Gastroesophageal sphincter (tissue), 3 donors: ENCODE measurements at regions not wholly inside any gene's neighbourhood (a gene's known extent, or its start where the extent isn't known, plus 50 kb on each side); places are given as distances from the start of the nearest gene placed in this dataset.

Experiments used
- POLR2A ChIP-seq, 2 donors: fragments of 450-650 bp; IDR thresholded peaks; one replicate each; pipeline ENCODE4 v1.6.1; 2017; ENCODE audit warnings: antibody characterized with exemption in 2 of 2, mild to moderate bottlenecking in 2 of 2, moderate library complexity in 1 of 2
- POLR2AphosphoS5 ChIP-seq: sonication (generic); formaldehyde crosslinking; IDR thresholded peaks from one replicate; pipeline ENCODE4 v1.6.1; 2017; ENCODE audit warnings: antibody characterized with exemption
- TF ChIP-seq, protein P1 (sequence below), 4 experiments: fragments of 200-600 bp in 2 of 4; fragments of 450-650 bp in 2 of 4; sonication (generic) in 1 of 4; IDR thresholded peaks; one replicate each; pipeline ENCODE4 v1.5.1; 2017 to 2019; ENCODE audit warnings: antibody characterized with exemption in 4 of 4, mild to moderate bottlenecking in 2 of 4, moderate library complexity in 2 of 4

DNA sequence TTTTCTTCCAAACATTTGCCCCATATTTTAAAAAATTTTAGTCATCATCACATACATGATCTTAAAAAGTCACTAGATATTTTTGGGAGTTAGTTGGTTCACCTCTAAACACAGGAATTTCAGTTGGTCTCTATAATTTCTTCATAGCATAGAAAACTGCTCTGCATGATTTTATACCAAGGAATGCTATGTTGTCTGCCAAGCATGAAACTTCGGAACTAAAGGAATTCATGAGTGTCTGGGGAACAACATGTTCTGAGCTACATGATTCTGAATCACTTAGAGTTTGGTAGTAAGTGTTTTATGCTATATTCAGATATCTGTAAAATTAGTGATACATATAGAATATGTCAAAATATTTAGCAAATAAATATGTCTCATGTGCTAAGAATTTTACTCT is 957.8 kb downstream of the GATA3 start:
- TF ChIP-seq, protein P1, sequence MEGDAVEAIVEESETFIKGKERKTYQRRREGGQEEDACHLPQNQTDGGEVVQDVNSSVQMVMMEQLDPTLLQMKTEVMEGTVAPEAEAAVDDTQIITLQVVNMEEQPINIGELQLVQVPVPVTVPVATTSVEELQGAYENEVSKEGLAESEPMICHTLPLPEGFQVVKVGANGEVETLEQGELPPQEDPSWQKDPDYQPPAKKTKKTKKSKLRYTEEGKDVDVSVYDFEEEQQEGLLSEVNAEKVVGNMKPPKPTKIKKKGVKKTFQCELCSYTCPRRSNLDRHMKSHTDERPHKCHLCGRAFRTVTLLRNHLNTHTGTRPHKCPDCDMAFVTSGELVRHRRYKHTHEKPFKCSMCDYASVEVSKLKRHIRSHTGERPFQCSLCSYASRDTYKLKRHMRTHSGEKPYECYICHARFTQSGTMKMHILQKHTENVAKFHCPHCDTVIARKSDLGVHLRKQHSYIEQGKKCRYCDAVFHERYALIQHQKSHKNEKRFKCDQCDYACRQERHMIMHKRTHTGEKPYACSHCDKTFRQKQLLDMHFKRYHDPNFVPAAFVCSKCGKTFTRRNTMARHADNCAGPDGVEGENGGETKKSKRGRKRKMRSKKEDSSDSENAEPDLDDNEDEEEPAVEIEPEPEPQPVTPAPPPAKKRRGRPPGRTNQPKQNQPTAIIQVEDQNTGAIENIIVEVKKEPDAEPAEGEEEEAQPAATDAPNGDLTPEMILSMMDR (IDR thresholded peaks at IDR 0.05) = no peak
- no peak for TF ChIP-seq POLR2A (IDR thresholded peaks at IDR 0.05)
- no peak for TF ChIP-seq POLR2AphosphoS5
